CMK (cell line): ENCODE measurements at regions not wholly inside any gene's neighbourhood (a gene's known extent, or its start where the extent isn't known, plus 50 kb on each side); places are given as distances from the start of the nearest gene placed in this dataset.
"Not testable (repeated sequence)": the region's sequence is repeated elsewhere in the genome, so short reads cannot be mapped to it uniquely, and the experiment has no call there.

Experiments
- DNase-seq: peaks from one replicate; pipeline ENCODE4 v3.0.0-alpha.2; 2010; ENCODE audit warnings: low read depth

DNA sequence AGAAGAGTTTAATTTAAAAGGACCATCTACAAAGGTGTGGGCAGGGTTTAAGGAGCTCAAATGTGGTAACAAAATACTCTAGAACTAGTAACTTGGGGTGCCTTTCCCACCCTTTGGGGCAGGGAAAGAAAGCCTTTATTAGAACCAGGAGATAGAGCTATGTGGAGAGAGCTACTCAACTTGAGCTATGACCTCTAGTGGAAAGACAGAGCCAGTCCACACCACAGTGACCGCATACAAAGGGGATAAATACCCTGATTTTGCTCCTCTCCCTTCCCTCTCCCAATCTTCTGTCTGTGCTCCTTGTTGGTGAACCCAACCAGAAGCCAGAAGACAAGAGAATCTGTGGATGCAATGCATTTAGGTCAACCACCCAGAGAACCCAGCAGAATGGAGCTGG lies 54.4 kb upstream of the JAK1 start:
- DNase-seq: no peak

DNA sequence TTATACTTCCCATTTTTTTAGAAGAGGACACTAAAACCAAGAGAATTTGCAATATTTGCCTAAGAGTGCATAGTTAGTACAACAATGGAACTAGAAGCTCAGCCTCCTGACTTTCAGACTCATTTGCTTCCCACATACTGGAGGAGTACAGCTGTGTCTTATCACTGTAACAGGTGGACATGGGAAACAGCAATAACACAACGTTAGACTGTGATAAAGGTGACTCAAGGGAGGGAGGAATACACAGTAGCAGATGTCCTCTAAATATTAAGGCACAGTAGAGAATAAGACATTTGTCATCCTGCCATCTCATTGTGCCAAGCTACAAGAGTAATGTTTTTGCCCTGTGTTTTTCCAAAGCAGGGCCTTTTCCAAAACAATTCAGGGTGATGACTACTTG lies 55.4 kb upstream of the JAK1 start:
- peak; percentile 22 for DNase-seq

DNA sequence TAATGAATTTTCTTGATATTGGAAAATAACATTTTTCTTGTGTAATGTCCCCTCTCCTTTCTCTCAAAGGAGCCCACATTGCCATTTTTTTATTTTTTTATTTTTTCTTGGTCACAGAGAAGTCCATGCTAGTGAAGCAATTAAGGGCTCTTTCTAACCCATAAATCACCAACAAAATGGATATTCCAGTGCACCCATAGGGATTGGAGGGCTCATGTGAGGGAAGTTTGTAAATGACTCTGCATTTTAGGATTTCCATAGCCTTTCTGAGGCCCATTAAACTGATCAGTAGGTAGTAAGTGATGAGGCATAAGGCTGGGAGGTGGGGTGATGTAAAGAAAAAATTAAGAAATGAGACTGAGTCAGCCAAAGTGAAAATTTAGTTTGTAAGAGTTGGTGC lies 55.9 kb upstream of the JAK1 start:
- DNase-seq: no peak

- DNase-seq: no peak
Observed at GRCh38 chr1:65025794-65026193, 59.4 kb upstream of the JAK1 start.

DNA sequence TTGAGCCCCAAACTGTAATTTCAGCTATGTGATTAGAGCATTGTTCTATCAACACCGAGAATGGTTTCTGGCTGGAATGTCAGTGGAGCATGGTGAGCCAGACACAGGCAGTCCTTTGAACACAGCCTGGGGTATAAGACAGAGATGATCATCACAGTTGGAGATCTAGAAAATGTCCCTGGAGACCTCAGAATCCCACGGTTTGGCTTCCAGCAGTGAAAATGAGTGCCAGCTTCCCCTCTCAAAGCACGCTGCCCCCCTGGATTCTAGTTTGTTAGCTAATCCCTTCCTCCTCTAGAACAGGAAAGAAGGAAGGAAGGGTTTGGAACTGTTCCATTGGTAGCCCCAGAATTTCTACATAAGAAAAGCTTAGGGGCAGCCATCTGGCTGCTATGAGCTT lies 59.9 kb upstream of the JAK1 start:
- DNase-seq: no peak

DNA sequence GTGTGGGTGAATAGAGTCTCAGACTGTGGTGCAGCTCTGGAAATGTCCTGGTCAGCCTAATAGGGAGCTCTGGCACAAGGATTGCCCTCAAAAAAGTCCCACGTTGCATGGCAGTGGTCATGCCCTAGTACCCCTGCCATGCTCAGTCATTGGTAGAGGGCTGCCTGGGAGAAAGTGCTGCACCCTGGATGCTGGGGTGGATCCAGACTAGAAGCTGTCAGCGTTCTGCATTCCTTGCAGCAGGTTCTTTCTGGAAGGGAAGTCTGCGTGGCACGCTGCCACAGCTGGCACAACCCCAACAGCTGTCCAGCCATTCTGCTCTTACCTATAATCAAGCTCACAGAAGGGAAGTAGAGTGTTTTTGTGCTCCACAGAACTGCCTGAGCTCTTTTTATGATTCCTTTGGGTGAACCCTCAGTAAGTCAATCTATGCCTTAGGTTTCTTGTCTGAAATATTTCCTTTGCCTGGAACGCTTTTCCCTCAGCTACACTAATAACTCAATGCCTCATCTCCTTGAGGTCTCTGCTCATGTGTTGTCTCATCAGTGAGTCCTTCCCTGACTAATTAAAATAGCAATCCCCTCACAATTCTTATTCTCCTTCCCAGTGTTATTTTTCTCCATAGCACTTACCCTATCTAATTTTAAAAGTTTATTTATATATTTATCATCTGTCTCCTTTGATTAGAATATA lies 61.5 kb upstream of the JAK1 start:
- no peak for DNase-seq

DNA sequence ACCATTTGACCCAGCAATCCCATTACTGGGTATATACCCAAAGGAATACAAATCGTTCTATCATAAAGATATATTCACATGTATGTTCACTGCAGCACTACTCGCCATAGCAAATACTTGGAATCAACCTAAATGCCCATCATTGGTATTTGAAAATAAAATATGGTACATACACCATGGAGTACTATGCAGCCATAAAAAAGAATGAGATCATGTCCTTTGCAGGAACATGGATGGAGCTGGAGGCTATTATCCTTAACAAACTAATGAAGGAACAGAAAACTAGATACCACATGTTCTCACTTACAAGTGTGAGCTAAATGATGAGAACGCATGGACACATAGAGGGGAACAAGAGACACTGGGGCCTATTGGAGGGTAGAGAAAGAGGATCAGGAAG lies 63.1 kb upstream of the JAK1 start:
- not testable (repeated sequence) for DNase-seq

DNA sequence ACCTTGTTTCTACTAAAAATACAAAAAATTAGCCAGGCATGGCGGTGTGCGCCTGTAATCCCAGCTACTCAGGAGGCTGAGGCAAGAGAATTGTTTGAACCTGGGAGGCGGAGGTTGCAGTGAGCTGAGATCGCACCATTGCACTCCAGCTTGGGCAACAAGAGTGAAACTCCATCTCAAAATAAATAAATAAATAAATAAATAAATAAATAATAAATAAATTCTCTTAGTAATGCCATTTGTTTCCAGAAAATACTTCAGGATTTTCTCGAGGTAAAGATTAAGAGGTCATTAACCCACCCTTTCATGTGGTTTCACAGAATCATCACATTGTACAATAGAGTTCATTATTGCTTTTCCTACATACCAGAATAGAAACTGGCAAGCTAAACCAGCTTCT lies 68.5 kb upstream of the JAK1 start:
- DNase-seq: not testable (repeated sequence)

DNA sequence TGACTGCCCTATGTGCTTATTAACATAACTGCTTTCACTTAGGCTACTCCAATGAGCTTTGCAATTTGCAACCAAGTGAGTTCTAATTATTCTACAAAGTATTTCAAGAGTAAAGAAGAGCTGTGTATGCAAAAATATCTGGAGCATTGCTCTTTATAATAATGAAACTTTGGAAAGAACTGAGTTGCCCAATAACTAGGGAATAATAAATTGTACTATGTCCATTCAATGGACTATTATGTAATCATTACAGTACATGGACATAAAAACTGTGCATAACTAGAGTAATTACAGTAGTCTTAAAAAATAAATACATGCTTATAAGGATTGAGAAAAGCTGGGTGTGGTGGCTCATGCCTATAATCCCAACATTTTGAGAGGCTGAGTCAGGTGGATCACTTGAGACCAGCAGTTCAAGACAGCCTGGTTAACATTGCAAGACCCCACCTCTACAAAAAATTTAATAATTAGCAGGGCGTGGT lies 70.3 kb upstream of the JAK1 start:
- DNase-seq: no peak

GRCh38 chr1:65039066-65039465 lies 72.7 kb upstream of the JAK1 start:
- no peak for DNase-seq

DNA sequence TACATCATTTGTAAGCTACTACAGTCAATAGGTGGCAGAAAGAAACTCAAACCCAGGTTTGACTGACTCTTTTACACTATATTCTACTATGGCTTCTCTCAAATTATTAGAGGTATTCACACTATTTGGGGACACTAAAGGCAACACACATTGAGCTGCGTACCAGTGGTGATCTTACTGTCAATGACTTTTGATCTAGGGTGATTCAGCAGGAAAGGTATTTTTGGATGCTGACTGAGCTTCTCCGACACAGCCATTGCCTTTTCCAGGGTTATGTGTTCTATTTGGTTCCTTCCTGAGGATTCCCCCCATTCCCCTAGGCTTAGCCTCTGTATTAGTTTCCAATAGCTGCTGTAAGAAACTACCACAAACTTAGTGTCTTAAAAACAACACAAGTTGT lies 73.2 kb upstream of the JAK1 start:
- DNase-seq: no peak

DNA sequence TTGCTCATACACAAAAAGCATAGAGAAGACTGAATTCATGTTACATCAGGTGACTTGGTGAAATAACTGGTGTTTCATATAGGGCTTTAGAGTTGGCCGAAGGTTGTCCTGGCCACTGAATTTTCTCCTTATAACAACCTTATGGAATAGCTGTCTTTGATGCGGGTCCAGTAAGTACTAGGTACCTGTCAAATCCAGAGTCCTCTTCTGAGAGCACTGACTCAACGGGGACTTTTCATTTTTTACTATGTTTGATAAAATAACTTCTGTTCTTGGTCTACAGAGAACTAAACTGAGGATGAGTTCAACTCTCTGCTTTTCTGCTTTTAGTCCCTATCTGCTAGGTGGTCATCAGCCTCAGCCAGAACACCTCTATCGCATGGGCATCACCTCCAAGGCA lies 76.1 kb upstream of the JAK1 start:
- DNase-seq: no peak

DNA sequence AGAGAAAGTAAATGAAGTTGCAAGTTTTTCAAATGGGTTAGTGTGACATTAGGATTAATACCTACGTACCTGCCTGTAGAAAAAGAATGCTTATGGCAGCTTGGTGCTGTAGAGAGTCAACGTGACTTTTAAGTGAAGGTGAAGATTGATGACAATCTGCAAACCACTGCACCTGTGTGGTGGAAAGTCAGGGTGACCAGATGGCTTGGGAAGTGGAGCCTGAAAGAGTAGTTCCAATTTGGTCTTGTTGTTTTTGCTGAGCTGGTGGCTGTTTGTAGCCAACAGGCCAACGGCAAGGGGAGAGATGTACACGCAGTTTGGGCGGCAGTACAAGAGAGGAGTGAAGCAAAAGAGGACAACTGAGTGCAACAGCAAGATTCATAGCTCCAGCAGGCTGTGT lies 78.1 kb upstream of the JAK1 start:
- DNase-seq: no peak

DNA sequence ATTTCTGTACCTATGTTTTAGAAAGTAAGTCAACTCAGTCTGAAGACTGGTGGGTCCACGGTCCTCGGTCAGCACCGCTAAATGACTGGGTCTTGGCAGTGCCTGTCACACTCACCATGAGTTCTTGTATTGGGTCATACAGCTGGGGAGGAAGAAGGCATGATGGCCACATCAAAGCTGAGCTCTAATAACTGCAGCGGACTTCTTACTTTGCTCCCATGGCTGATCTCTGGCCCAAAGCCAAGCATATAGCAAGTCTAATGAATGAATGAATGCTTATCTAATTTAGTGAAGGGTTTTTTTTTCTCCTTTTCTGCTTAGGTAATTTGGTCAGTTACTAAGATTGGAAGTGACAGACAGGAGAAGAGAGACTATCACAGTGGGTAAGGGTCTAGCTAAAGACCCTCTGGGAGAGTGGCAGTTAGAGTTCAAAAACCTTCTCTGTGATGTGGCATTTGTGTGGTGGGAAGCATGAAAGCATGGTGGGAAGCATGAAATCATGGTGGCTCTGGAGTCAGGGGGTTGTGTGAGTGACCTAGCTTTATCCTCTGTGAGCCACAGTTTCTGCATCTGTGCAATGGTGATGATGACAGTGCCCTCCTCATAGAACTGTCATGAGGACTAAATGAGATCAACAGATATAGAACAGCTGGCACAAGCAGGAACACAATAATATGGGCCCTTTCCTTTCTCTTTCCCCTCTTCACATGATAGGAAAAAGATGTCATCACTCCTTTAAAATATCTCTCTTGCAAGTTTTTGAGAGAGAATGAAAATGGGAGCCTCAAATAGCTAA lies 78.9 kb upstream of the JAK1 start:
- no peak for DNase-seq

DNA sequence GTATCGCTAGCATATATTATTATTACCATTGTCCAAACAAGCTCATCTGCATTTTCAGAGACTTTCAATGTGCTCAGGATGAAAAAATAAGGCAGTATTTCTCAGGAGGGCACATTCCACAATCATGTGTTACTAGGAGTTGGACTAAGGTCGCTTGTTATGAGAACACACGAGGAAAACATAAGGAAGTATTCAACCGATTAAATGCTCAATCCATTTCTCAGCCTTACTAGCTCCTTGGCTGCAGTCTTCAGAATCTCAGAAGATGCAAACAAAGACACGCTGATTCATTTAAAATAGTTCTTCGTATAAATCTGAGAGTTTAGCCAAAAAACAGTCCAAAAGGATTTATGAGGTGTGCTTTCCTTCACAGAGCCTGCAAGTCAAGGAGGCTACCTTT lies 82.0 kb upstream of the JAK1 start:
- no peak for DNase-seq

DNA sequence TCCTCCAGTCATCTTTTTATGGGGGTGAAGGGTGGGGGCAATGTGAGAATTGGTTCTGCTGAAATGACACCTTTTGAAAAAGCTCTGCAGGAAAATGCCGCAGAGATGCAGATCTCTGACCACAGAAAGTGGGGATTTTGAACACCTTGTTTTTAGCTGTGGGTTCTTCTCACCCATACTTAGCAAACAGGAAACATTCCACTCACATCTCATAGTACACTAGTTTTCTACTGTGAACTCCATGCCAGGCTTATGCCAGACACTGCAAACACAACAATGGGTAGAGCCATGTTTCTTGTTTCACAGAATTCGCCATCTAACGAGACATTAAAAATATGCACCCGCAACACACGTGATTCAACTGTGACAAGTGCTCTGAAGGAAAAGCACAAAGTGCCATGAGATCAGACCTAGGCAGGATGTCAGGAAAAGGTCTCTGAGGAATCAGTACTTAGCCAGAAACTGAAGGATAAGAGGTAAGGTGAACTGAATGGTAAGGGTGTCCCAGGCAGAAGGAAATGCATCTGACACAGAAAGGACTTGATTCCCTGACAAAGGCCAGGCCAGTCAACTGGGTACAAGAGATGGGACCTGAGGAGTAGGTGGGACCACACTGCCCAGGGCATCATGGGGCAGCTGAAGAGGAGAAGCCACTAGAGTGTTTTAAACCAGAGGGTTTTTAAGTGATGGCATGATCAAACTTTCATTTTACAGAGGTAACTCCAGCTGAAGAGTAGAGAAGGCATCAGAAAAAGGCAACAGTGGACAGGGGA lies 83.8 kb upstream of the JAK1 start:
- no peak for DNase-seq

DNA sequence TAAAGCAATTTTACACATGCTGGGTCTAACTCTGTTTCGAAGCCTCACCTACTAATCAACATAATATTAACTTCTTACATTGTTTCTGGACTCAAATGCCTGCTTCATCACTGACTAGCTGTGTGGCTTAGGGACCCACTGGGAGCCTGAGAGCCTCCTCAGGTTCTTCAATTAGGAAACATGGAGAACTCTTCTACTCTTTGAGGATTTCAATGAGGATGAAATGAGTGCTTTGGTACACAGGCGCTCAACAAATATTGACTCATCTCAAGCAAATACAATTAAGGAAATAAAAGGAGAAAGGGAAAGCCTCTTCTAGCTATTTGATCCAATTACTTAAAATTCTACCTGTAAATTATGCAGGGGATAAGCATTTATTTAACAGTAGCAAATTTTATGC lies 84.4 kb upstream of the JAK1 start:
- no peak for DNase-seq

- DNase-seq: no peak
Observed at GRCh38 chr1:65054481-65054880, 88.1 kb upstream of the JAK1 start.

- DNase-seq: no peak
Observed at GRCh38 chr1:65055747-65056146, 89.4 kb upstream of the JAK1 start.

DNA sequence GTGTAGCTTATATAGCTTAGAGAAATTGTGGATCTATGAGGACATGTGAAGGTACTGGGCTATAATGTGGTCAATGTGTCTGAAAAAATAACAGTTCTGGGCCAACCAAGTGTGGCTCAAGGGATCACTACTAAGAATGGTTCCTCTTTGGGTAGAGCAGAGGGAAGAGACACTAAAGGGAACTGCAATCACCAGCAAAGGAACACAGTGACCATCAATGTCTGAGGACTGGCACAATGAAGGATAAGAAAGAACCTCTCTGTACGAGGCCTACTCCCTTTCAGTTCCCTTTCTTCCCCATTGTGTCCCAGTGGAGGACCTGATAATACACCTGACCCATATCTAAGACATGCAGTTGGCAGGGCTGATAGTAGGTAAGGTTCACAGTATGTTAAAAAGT lies 89.9 kb upstream of the JAK1 start:
- no peak for DNase-seq

DNA sequence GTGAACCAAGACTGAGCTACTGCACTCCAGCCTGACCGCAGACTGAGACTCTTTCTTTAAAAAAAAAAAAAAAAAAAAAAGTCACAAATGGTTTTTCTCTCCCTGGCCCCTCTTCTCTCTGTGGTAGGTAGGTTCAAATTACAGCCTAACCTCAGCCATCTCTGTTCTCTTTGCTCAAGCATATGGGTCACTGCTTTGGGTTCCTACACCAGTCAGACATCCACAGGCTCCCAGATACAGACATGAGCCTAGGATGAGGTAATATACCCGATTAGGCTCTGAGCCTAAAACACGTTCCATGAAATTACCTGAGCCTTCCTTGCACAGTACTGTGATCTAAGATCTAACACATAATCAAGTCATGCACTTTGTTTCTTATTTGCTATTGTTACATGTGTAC lies 90.5 kb upstream of the JAK1 start:
- no peak for DNase-seq

GRCh38 chr1:65059930-65060538 lies 88.0 kb upstream of the AK4 start:
- no peak for DNase-seq

- no peak for DNase-seq
Observed at GRCh38 chr1:65062339-65062738, 85.7 kb upstream of the AK4 start.
